ENCODE measurements at regions not wholly inside any gene's neighbourhood (a gene's known extent, or its start where the extent isn't known, plus 50 kb on each side); places are given as distances from the start of the nearest gene placed in this dataset.

GRCh38 chr2:120470041-120470965 is 124.4 kb downstream of the INHBB start:
- Mint-ChIP-seq H3K4me1 (no peaks in the 10 kb centered on the region), H3K36me3 (no peaks in the 10 kb centered on the region), H3K27ac (no peak overlapping the region), H3K9me3 (peaks cover 1% of the 10 kb centered on the region), H3K27me3 (no peaks in the 10 kb centered on the region), H3K4me3 (no peak overlapping the region)
- DNase-seq, result no peak

- Mint-ChIP-seq H3K4me1 (no peaks in the 10 kb centered on the region), H3K36me3 (no peaks in the 10 kb centered on the region), H3K27ac (no peak overlapping the region), H3K4me3 (no peak overlapping the region), H3K9me3 (peaks cover 1% of the 10 kb centered on the region), H3K27me3 (no peaks in the 10 kb centered on the region)
- DNase-seq, result no peak
Observed at GRCh38 chr2:120471166-120471565, 125.2 kb downstream of the INHBB start.

DNA sequence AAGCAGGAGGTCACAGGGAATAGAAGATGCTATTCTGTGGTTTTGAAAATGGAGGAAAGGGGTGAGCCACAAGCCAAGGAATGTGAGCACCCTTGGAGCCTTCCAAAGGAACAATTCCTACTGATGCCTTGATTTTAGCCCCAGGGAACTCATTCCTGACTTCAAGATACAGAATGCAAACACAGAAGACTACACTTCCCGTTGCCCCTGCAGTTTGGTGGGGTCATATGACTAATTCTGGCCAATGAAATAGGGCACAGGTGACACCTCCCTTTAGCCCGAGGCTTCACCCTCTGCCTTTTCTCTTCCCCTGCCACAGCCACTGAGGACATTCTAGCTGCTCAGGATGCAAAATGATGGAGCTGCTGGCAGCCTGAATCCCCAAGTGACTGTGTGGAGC is 126.1 kb downstream of the INHBB start:
- Mint-ChIP-seq H3K4me3 (no peak overlapping the region), H3K36me3 (no peaks in the 10 kb centered on the region), H3K27ac (no peak overlapping the region), H3K27me3 (no peaks in the 10 kb centered on the region), H3K4me1 (no peaks in the 10 kb centered on the region), H3K9me3 (peaks cover 1% of the 10 kb centered on the region)
- DNase-seq, result no peak

- Mint-ChIP-seq H3K27ac (no peak overlapping the region), H3K4me1 (no peaks in the 10 kb centered on the region), H3K9me3 (peaks cover 1% of the 10 kb centered on the region), H3K36me3 (no peaks in the 10 kb centered on the region), H3K27me3 (no peaks in the 10 kb centered on the region), H3K4me3 (no peak overlapping the region)
- no peak for DNase-seq
Observed at GRCh38 chr2:120472891-120473309, 127.0 kb downstream of the INHBB start.

DNA sequence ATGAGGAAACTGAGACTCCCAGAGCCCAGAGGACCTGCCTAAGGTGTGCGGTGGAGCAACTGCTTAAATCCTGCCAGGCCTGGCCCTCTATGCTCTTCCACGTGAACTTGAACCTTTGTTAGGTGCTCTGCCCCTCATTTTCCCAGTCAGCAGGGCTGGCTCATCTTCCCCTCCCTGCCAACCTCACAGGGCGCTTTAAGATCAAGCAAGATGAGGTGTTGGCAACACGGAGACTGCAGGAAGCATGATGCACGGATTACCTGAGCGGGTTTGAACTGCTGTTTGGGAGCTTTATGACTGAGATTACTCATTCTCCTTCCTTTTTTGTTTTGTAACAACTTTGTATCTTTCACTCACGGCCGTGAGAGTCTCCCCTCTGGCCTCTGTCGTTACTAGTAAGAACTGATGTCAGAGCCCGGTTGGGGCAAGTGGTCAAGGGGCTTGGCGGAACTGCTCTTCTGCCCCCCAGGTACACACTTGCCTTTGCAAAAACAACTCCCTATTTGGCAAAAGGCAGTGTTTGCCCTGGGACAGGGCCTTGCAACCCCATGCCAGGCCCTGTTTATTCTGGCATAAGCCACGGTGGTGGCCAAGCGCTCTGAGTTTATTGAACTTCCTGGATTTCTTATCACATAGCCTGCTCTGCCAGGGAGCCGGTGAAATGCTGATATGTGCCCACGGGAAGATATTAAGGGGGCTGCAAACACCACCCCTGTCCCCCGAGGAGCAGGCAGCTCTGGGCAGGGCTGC is 127.8 kb downstream of the INHBB start:
- Mint-ChIP-seq H3K27ac (no peak overlapping the region), H3K4me1 (no peaks in the 10 kb centered on the region), H3K27me3 (no peaks in the 10 kb centered on the region), H3K36me3 (no peaks in the 10 kb centered on the region), H3K9me3 (peaks cover 1% of the 10 kb centered on the region), H3K4me3 (no peak overlapping the region)
- no peak for DNase-seq

DNA sequence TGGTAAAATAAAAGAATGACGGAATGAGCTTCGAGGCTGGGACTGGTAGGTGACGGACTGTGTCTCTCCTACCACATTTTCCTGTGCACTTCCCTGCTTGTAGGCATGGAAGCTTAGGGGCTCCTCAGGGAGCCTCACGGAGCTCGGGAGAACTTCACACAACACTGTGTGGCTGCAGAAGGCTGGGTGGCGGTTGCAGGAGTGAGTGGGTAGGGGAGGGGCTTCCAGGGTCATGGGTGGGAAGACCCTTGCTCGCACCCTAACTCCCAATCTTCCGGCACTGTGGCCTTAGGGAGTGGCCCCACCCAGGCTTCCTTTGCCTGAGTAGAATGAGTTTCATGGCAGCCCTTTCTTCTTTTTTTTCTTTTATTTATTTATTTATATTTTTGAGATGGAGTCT is 128.6 kb downstream of the INHBB start:
- H3K9me3 Mint-ChIP-seq, result peaks cover 1% of the 10 kb centered on the region
- no peaks in the 10 kb centered on the region for H3K36me3 Mint-ChIP-seq
- H3K27ac Mint-ChIP-seq, result no peak overlapping the region
- DNase-seq, result no peak
- H3K4me1 Mint-ChIP-seq, result no peaks in the 10 kb centered on the region
- no peaks in the 10 kb centered on the region for H3K27me3 Mint-ChIP-seq
- no peak overlapping the region for H3K4me3 Mint-ChIP-seq

- Mint-ChIP-seq H3K9me3 (peaks cover 1% of the 10 kb centered on the region), H3K36me3 (no peaks in the 10 kb centered on the region), H3K27ac (no peak overlapping the region), H3K4me1 (no peaks in the 10 kb centered on the region), H3K4me3 (no peak overlapping the region), H3K27me3 (no peaks in the 10 kb centered on the region)
- no peak for DNase-seq
Observed at GRCh38 chr2:120476141-120476540, 130.2 kb downstream of the INHBB start.

GRCh38 chr2:120477198-120477597 is 131.3 kb downstream of the INHBB start:
- no peaks in the 10 kb centered on the region for H3K4me1 Mint-ChIP-seq
- H3K27ac Mint-ChIP-seq, result no peak overlapping the region
- no peaks in the 10 kb centered on the region for H3K36me3 Mint-ChIP-seq
- no peak for DNase-seq
- peaks cover 1% of the 10 kb centered on the region for H3K9me3 Mint-ChIP-seq
- no peak overlapping the region for H3K4me3 Mint-ChIP-seq
- H3K27me3 Mint-ChIP-seq, result no peaks in the 10 kb centered on the region

DNA sequence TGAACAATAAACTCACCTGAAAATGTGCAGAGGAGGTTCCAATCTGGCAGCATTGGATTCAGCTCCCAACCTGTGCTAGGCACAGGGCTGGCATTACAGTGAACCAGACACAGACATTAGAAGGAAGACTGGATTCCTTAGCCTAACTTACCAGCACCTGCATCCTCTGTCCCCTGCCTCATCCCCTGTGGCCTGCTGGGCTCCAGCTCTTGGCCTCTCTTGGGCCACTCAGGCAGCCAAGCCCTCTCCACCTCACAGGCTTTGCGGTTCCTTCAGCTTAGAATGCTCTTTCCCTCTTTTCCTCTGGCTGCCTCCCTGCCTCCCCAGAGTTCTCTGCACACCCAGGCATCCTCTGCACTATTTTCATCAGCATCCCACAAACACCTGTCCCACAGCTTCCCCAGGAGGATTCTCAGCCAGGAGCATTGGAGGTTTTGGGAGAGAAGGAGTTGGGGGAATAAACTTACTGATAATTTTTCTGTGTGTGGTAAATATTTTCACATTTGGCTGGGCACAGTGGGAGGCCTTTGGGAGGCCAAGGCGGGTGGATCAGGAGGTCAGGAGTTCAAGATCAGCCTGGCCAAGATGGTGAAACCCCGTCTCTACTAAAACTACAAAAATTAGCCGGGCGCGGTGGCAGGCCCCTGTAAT is 132.0 kb downstream of the INHBB start:
- H3K4me1 Mint-ChIP-seq, result no peaks in the 10 kb centered on the region
- H3K27me3 Mint-ChIP-seq, result no peaks in the 10 kb centered on the region
- H3K36me3 Mint-ChIP-seq, result no peaks in the 10 kb centered on the region

DNA sequence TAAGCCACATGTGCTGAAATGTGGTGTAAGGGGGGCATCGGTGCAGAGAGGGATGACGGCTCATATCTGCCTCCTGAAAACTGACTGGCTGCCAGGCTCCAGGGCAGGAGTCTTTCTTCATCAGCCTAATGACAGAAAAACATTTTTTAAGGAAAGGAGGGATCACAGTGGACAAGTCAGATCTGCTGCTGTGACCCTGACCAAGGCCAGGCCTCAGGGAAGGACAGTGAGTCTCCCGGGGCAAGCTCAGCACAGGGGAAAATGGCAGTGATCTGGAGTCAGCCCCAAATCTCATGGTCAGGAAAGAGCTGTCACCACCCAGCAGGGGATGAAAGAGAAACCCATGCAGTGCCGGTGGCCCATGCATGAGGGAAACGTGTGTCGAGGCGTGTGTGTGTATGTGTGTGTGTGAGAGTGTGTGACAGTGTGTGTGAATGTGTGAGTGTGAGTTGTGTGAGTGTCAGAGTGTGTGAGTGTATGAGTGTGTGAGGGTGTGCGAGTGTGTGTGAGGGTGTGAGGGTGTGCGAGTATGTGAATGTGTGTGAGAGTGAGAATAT is 134.5 kb downstream of the INHBB start:
- Mint-ChIP-seq H3K9me3 (no peaks in the 10 kb centered on the region), H3K36me3 (no peaks in the 10 kb centered on the region), H3K27me3 (no peaks in the 10 kb centered on the region), H3K27ac (no peak overlapping the region), H3K4me1 (no peaks in the 10 kb centered on the region), H3K4me3 (no peak overlapping the region)
- DNase-seq, result no peak

More for the DNA sequence above, 132.0 kb downstream of the INHBB start:
- no peak for DNase-seq
- Mint-ChIP-seq H3K27ac (no peak overlapping the region), H3K4me3 (no peak overlapping the region), H3K9me3 (no peaks in the 10 kb centered on the region)

DNA sequence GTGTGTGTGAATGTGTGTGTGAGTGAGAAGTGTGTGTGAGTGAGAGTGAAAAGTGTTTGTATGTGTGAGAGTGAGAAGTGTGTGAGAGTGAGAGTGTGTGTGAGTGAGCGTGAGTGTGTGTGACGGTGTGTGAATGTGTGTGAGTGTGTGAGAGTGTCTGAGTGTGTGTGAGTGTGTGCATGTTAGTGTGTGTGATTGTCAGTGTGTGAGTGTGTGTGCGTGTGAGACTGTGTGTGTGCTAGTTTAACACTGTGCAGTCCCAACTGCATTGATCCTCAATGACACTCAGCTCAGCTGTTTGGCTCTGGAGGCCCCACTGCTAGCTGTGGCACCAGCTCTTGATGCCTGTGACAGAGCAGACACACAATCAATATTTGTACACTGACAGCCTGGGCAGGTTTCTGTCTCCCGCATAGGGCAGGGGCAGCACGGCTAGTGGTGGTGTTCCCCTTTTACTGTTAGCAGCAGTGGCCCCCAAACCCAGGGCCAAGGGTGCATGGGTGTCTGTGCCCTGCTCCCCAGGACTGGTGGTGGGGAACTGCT is 135.0 kb downstream of the INHBB start:
- Mint-ChIP-seq H3K9me3 (no peaks in the 10 kb centered on the region), H3K27me3 (no peaks in the 10 kb centered on the region), H3K4me3 (no peak overlapping the region), H3K27ac (no peak overlapping the region), H3K4me1 (no peaks in the 10 kb centered on the region), H3K36me3 (no peaks in the 10 kb centered on the region)
- DNase-seq, result no peak

DNA sequence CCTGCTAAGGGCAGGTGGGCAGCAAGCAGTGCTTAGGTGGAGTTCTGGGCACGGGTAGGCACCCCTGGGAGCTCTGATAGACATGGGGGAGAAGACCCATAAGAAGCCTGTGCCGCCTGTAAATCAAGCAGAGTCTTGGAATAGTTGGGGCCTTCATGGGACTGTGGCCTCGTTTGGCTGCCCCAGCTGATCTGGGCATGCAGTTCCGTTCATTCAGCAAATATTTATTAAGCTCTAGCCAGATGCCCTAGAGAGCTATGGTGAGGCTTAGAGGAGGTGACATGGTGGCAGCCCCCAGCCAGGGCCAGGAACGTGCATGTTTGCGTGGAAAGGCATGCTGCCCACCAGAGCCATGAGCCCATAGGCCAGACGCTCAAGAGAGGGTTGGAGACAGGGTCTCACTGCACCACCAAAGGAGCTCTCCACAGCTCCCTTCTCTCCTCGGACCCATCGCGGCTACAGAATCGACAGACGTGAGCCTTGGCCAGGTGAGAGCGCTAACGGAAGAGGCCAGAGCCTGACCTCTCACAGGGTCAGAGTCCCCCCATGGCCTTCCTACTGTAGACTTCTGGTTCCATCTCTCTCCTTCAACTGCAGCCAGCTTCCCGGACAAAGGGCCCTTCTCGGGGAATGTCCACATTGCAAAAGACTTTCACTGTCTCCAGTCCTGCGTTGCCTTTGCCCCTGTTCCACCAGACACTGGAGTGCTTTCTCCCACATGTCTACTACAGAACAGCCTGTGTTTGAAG is 135.7 kb downstream of the INHBB start:
- no peak for DNase-seq
- Mint-ChIP-seq H3K27me3 (no peaks in the 10 kb centered on the region), H3K4me1 (no peaks in the 10 kb centered on the region), H3K9me3 (no peaks in the 10 kb centered on the region), H3K4me3 (no peak overlapping the region), H3K27ac (no peak overlapping the region), H3K36me3 (no peaks in the 10 kb centered on the region)

- no peak overlapping the region for H3K27ac Mint-ChIP-seq
- H3K9me3 Mint-ChIP-seq, result no peaks in the 10 kb centered on the region
- no peak for DNase-seq
- H3K36me3 Mint-ChIP-seq, result no peaks in the 10 kb centered on the region
- H3K27me3 Mint-ChIP-seq, result no peaks in the 10 kb centered on the region
- H3K4me3 Mint-ChIP-seq, result no peak overlapping the region
- no peaks in the 10 kb centered on the region for H3K4me1 Mint-ChIP-seq
Observed at GRCh38 chr2:120482334-120482733, 136.4 kb downstream of the INHBB start.

GRCh38 chr2:120483355-120483754 is 137.4 kb downstream of the INHBB start:
- no peaks in the 10 kb centered on the region for H3K27me3 Mint-ChIP-seq
- no peak for DNase-seq
- H3K4me1 Mint-ChIP-seq, result no peaks in the 10 kb centered on the region
- H3K27ac Mint-ChIP-seq, result no peak overlapping the region
- no peaks in the 10 kb centered on the region for H3K36me3 Mint-ChIP-seq
- no peak overlapping the region for H3K4me3 Mint-ChIP-seq
- H3K9me3 Mint-ChIP-seq, result no peaks in the 10 kb centered on the region

Data from activated naive CD8-positive, alpha-beta T cell treated with anti-CD3 and anti-CD28 coated beads for 36 hours (primary cell).